RWPE2 (cell line): ENCODE measurements at regions not wholly inside any gene's neighbourhood (a gene's known extent, or its start where the extent isn't known, plus 50 kb on each side); places are given as distances from the start of the nearest gene placed in this dataset.
"Not testable (repeated sequence)": the region's sequence is repeated elsewhere in the genome, so short reads cannot be mapped to it uniquely, and the experiment has no call there.

Experiments used
- ATAC-seq: fragments of 200-7000 bp; cut with Tn5 transposase; 3 replicates; pipeline ENCODE4 v1.9.1; 2021; ENCODE audit warnings: low read depth
- DNase-seq: peaks from one replicate; pipeline ENCODE4 v3.0.0-alpha.2; 2020; ENCODE audit warnings: low spot score
- H3K27ac ChIP-seq: fragments of 450-650 bp; 2 replicates; pipeline ENCODE4 v1.5.1; 2017; ENCODE audit warnings: mild to moderate bottlenecking; ENCODE audit not compliant: poor library complexity, severe bottlenecking
- H3K27me3 ChIP-seq: fragments of 250-450 bp; sonication (Bioruptor Pico); 2 replicates; pipeline ENCODE4 v1.5.1; 2021; ENCODE audit warnings: mild to moderate bottlenecking, moderate library complexity; ENCODE audit not compliant: insufficient read depth, poor library complexity, severe bottlenecking
- H3K36me3 ChIP-seq: fragments of 250-450 bp; sonication (Bioruptor Pico); 2 replicates; pipeline ENCODE4 v1.5.1; 2020; ENCODE audit warnings: low read depth, mild to moderate bottlenecking, moderate library complexity
- H3K4me1 ChIP-seq: fragments of 250-450 bp; sonication (Bioruptor Pico); 2 replicates; pipeline ENCODE4 v1.5.1; 2021; ENCODE audit warnings: mild to moderate bottlenecking, moderate library complexity; ENCODE audit not compliant: insufficient read depth, poor library complexity, severe bottlenecking
- H3K4me3 ChIP-seq: fragments of 250-450 bp; sonication (Bioruptor Pico); 2 replicates; pipeline ENCODE4 v1.5.1; 2021; ENCODE audit warnings: mild to moderate bottlenecking, moderate library complexity; ENCODE audit not compliant: severe bottlenecking
- H3K9me3 ChIP-seq: fragments of 250-450 bp; sonication (Bioruptor Pico); 2 replicates; pipeline ENCODE4 v1.5.1; 2021; ENCODE audit warnings: mild to moderate bottlenecking, moderate library complexity; ENCODE audit not compliant: severe bottlenecking
- CTCF ChIP-seq: fragments of 450-650 bp; IDR thresholded peaks from one replicate; pipeline ENCODE4 v1.5.1; 2017; ENCODE audit warnings: mild to moderate bottlenecking, moderate library complexity; ENCODE audit not compliant: poor library complexity, severe bottlenecking

DNA sequence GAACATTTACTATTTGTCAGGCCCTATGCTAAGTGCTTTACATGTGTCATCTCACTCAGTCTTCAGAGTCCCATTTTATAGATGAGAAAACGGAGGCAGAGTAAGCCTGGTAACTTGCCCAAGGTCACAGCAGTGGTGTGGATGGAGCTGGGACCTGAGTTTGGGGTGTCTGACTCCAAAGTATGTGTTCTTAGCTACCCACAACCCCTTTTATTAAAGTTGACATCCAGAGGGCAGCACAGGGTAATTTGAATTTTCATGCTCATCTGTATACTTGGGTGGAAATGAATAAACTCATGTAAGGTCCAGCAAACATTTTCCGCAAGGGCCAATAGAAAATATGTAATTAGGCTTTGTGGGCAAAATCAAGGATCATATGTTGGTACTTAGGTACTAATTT, 93.4 kb upstream of the SLC25A48 start:
- Histone ChIP-seq H3K4me3 (no peak overlapping the region), H3K27me3 (no peaks in the 10 kb centered on the region), H3K4me1 (no peaks in the 10 kb centered on the region), H3K9me3 (peaks cover 6% of the 10 kb centered on the region), H3K27ac (no peak overlapping the region), H3K36me3 (no peaks in the 10 kb centered on the region)
- ATAC-seq (0 out of 3 replicates have a peak, but pooled peaks have one; percentile 29), DNase-seq (no peak)
- TF ChIP-seq CTCF = peak; percentile 19

DNA sequence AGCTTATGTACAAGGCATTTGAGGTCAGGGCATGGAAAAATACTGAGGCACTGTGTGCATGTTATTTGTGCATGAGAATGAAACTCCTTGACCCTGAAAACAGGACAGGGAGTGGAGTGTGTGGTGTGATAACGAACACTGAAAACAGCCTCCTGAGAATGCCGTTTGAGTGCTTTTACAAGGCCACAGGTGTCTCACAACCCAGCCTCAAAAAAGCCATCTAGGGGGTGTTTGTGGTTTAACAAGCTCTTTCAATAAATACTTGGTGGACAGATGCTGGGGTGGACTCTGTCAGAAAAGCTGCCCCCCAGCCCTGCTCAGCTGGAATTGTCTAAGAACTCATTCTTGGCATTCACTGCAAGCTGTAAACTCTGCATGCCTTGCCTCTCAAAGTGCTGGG, 94.0 kb upstream of the SLC25A48 start:
- H3K27me3 ChIP-seq = no peaks in the 10 kb centered on the region
- H3K4me1 ChIP-seq = no peaks in the 10 kb centered on the region
- ATAC-seq = no peak
- H3K36me3 ChIP-seq = no peaks in the 10 kb centered on the region
- H3K4me3 ChIP-seq = no peak overlapping the region
- H3K9me3 ChIP-seq = peaks cover 5% of the 10 kb centered on the region
- TF ChIP-seq CTCF = no peak
- H3K27ac ChIP-seq = no peak overlapping the region
- DNase-seq = no peak

GRCh38 chr5:135739383-135739981, 95.0 kb upstream of the SLC25A48 start:
- TF ChIP-seq CTCF = no peak
- ATAC-seq = peak; percentile 45; the same call in 2 of the 3 replicates
- Histone ChIP-seq H3K9me3 (no peaks in the 10 kb centered on the region), H3K4me1 (no peaks in the 10 kb centered on the region), H3K27ac (no peak overlapping the region), H3K27me3 (no peaks in the 10 kb centered on the region), H3K4me3 (no peak overlapping the region), H3K36me3 (no peaks in the 10 kb centered on the region)
- no peak for DNase-seq

DNA sequence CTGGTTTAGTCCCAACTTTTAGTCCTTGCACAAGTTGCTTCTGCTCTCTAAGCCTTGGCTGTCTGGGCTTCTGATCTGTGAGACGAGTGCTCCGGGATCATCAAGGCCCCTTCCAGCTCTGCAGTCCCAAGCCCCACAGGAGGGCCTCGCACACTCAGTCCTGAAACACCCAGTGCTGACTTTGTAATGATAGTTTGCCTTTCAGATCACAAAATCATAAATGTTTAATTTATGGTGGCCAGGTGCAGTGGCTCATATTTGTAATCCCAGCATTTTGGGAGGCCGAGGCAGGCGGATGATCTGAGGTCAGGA, 95.9 kb upstream of the SLC25A48 start:
- no peak overlapping the region for H3K27ac ChIP-seq
- no peaks in the 10 kb centered on the region for H3K27me3 ChIP-seq
- no peak for TF ChIP-seq CTCF
- no peaks in the 10 kb centered on the region for H3K36me3 ChIP-seq
- H3K4me3 ChIP-seq = no peak overlapping the region
- ATAC-seq = no peak
- no peaks in the 10 kb centered on the region for H3K4me1 ChIP-seq
- no peak for DNase-seq
- no peaks in the 10 kb centered on the region for H3K9me3 ChIP-seq

DNA sequence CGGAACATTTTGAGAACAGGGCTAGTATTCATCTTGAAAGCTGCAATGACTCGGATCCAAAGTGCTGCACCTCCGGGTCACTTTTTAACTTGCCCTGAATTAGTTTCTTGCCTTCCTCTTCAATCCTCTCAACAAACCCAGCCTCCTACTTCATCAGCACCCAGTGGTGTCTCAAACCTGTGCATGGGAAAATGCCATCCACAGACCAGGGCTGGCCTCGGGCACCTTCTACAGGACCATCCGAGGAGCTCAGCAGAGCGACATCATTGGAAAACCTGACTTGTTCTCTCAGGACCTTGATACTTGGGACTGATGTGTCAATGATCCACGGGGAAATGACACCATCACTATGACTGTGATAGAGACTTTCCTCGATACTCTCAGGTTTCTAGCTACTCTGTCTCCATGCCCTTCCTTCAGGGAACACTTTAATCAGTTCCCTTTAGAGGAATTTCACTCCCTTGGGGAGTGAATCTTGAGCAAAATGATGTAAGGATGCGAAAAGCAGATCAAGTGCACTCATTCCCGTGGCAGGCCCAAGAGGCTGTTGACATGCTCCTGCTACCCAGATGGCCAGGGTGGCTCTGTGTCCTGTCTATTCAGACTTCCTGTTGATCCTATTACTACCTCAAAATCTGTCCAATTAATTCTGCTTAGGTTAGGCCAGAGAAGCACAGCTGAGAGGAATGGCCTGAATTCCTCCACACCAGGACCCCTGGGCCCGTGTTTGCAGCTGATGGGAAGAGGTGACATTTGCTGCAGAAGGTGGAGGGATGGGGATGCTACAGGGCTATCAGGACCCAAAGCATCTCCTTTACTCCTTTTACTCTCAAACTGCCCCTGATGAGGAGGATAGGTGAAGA, 96.5 kb upstream of the SLC25A48 start:
- no peak for DNase-seq
- no peaks in the 10 kb centered on the region for H3K27me3 ChIP-seq
- no peak for ATAC-seq
- TF ChIP-seq CTCF = no peak
- no peaks in the 10 kb centered on the region for H3K36me3 ChIP-seq
- no peaks in the 10 kb centered on the region for H3K4me1 ChIP-seq
- no peak overlapping the region for H3K27ac ChIP-seq
- no peak overlapping the region for H3K4me3 ChIP-seq
- H3K9me3 ChIP-seq = no peaks in the 10 kb centered on the region

DNA sequence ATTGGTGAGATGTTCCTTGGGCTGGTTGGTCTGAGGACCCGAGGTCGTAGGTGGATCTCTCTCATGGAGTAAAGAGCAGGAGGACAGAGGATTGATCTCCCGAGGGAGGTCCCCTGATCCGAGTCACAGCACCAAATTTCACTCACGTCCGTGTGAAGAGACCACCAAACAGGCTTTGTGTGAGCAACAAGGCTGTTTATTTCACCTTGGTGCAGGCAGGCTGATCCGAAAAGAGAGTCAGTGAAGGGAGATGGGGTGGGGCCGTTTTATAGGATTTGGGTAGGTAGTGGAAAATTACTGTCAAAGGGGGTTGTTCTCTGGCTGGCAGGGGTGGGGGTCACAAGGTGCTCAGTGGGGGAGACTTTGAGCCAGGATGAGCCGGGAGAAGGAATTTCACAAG, 97.5 kb upstream of the SLC25A48 start:
- not testable (repeated sequence) for ATAC-seq, DNase-seq, H3K27me3 ChIP-seq, H3K9me3 ChIP-seq, H3K36me3 ChIP-seq, H3K4me3 ChIP-seq, H3K27ac ChIP-seq, H3K4me1 ChIP-seq
